Erythroblast (primary cell): ENCODE measurements at regions not wholly inside any gene's neighbourhood (a gene's known extent, or its start where the extent isn't known, plus 50 kb on each side); places are given as distances from the start of the nearest gene placed in this dataset.

ENCODE experiments used
- GATA1 ChIP-seq: IDR thresholded peaks from 2 replicates; pipeline ENCODE4 v1.6.1; 2011; ENCODE audit warnings: low read depth, mild to moderate bottlenecking, control low read depth, low read length, moderate library complexity
- POLR2A ChIP-seq: IDR thresholded peaks from 2 replicates; pipeline ENCODE4 v1.6.1; 2011; ENCODE audit warnings: mild to moderate bottlenecking, low read length

GRCh38 chr10:131706952-131707351 lies 193.9 kb upstream of the PPP2R2D start:
- TF ChIP-seq POLR2A, result no peak
- no peak for TF ChIP-seq GATA1
